ENCODE measurements at regions not wholly inside any gene's neighbourhood (a gene's known extent, or its start where the extent isn't known, plus 50 kb on each side); places are given as distances from the start of the nearest gene placed in this dataset.

GRCh38 chr4:124209626-124210025, 502.9 kb downstream of the ANKRD50 start:
- no peak overlapping the region for H3K27ac ChIP-seq (ENCODE audit: low read depth, low read length)
- H3K36me3 ChIP-seq (ENCODE audit: insufficient read depth, low read length): no peaks in the 10 kb centered on the region
- H3K4me3 ChIP-seq (ENCODE audit: low read depth, low read length): no peak overlapping the region
- no peaks in the 10 kb centered on the region for H3K27me3 ChIP-seq (ENCODE audit: insufficient read depth, low read length)
- no peaks in the 10 kb centered on the region for H3K79me2 ChIP-seq (ENCODE audit: control insufficient read depth, insufficient read depth, low read length, unreplicated experiment)
- peaks cover 12% of the 10 kb centered on the region for H3K4me1 ChIP-seq (ENCODE audit: control insufficient read depth, insufficient read depth, low read length, unreplicated experiment)
- H2AFZ ChIP-seq (ENCODE audit: low read length, unreplicated experiment): no peak overlapping the region

DNA sequence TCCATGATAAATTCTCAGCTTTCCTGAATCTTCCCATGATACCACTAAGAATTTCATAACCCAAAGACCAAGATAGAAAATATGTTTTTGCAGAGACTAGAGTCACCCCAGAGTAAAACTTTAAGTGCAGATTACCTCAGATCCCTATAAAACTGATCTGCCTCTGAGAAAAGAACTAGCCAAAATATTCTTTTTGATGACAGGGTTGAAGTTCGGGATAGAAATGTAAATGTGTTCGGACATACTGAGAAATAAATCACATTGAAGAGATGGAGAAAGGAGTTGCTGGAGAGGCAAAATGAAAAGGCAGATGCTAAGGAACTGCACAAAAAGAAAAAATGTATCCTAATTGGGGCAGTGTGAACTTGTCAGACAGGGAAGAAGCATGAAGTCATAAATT, 501.8 kb downstream of the ANKRD50 start:
- Histone ChIP-seq H3K36me3 (ENCODE audit: insufficient read depth, low read length) (no peaks in the 10 kb centered on the region), H3K4me3 (ENCODE audit: low read depth, low read length) (no peak overlapping the region), H2AFZ (ENCODE audit: low read length, unreplicated experiment) (no peak overlapping the region)

DNA sequence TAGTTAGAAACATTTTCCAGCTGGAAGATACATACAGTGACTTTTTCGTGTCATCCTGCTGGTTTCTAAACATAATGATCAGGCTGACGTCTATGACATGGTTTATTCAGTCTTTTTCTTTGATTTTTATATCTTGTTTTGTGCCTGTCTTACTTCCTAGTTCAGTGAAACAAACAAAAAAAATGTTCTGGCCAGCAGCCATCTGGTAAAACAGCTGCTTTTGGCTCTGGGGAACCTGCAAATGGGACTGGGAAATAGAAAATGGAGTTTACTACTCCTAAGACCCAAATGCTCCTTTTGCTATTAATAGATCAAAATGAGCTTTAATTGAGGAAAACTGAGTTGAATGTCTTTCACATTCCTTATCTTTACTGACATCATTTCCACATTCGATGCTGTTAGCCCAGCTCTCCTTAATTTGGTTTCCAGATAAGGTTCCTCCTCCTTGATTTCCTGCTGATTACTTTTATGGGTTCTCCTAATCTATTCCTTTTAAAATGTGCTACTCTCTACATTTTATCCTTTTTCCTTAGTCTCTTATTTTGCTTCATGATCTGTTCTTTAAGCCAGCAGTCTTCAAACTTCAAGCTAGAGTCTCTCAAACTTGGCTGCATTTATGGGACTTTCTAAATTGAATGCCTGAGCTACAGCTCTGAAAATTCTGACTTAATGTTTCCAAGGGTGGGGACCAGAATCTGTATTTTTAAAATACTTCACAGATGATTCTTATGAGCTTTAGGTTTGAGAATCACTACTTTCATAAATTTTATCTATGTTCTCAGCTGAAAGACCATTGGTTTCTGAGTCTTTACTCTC, 499.5 kb downstream of the ANKRD50 start:
- H2AFZ ChIP-seq (ENCODE audit: low read length, unreplicated experiment): peak overlapping the region; percentile 72

More for the DNA sequence above, 501.8 kb downstream of the ANKRD50 start:
- Histone ChIP-seq H3K79me2 (ENCODE audit: control insufficient read depth, insufficient read depth, low read length, unreplicated experiment) (no peaks in the 10 kb centered on the region), H3K27ac (ENCODE audit: low read depth, low read length) (no peak overlapping the region), H3K27me3 (ENCODE audit: insufficient read depth, low read length) (no peaks in the 10 kb centered on the region), H3K4me1 (ENCODE audit: control insufficient read depth, insufficient read depth, low read length, unreplicated experiment) (peaks cover 7% of the 10 kb centered on the region)

GRCh38 chr4:124219389-124219788, 493.1 kb downstream of the ANKRD50 start:
- H3K27me3 ChIP-seq (ENCODE audit: insufficient read depth, low read length): no peaks in the 10 kb centered on the region
- H3K79me2 ChIP-seq (ENCODE audit: control insufficient read depth, insufficient read depth, low read length, unreplicated experiment): no peaks in the 10 kb centered on the region
- H2AFZ ChIP-seq (ENCODE audit: low read length, unreplicated experiment): no peak overlapping the region
- H3K4me3 ChIP-seq (ENCODE audit: low read depth, low read length): no peak overlapping the region
- no peaks in the 10 kb centered on the region for H3K4me1 ChIP-seq (ENCODE audit: control insufficient read depth, insufficient read depth, low read length, unreplicated experiment)
- H3K36me3 ChIP-seq (ENCODE audit: insufficient read depth, low read length): no peaks in the 10 kb centered on the region
- no peak overlapping the region for H3K27ac ChIP-seq (ENCODE audit: low read depth, low read length)

More for the DNA sequence above, 499.5 kb downstream of the ANKRD50 start:
- Histone ChIP-seq H3K27me3 (ENCODE audit: insufficient read depth, low read length) (no peaks in the 10 kb centered on the region), H3K36me3 (ENCODE audit: insufficient read depth, low read length) (no peaks in the 10 kb centered on the region), H3K4me1 (ENCODE audit: control insufficient read depth, insufficient read depth, low read length, unreplicated experiment) (no peaks in the 10 kb centered on the region), H3K79me2 (ENCODE audit: control insufficient read depth, insufficient read depth, low read length, unreplicated experiment) (no peaks in the 10 kb centered on the region), H3K27ac (ENCODE audit: low read depth, low read length) (no peak overlapping the region), H3K4me3 (ENCODE audit: low read depth, low read length) (no peak overlapping the region)

DNA sequence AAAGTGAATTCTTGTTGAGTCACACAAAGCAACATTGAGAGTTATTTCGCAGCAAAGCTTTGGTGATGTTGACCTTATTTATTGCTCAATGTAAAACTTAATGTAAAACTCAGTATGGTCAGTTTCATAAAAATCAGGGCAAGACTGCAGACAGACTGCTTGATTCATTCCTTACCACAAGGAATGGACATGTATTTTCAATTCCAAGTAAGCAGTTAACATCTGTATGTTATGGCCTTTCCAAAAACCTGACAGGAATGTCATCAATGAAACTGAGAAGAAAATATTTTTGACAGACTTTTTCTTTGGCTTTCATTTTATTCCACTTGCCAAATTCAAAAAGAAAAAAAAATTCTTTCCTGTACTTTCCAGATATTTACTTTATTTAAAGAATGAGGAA, 488.3 kb downstream of the ANKRD50 start:
- Histone ChIP-seq H2AFZ (ENCODE audit: low read length, unreplicated experiment) (no peak overlapping the region), H3K4me3 (ENCODE audit: low read depth, low read length) (no peak overlapping the region), H3K27me3 (ENCODE audit: insufficient read depth, low read length) (no peaks in the 10 kb centered on the region), H3K27ac (ENCODE audit: low read depth, low read length) (no peak overlapping the region), H3K4me1 (ENCODE audit: control insufficient read depth, insufficient read depth, low read length, unreplicated experiment) (no peaks in the 10 kb centered on the region), H3K79me2 (ENCODE audit: control insufficient read depth, insufficient read depth, low read length, unreplicated experiment) (no peaks in the 10 kb centered on the region), H3K36me3 (ENCODE audit: insufficient read depth, low read length) (no peaks in the 10 kb centered on the region)

GRCh38 chr4:124227981-124228380, 484.6 kb downstream of the ANKRD50 start:
- no peaks in the 10 kb centered on the region for H3K4me1 ChIP-seq (ENCODE audit: control insufficient read depth, insufficient read depth, low read length, unreplicated experiment)
- no peak overlapping the region for H3K4me3 ChIP-seq (ENCODE audit: low read depth, low read length)
- no peaks in the 10 kb centered on the region for H3K79me2 ChIP-seq (ENCODE audit: control insufficient read depth, insufficient read depth, low read length, unreplicated experiment)
- no peak overlapping the region for H3K27ac ChIP-seq (ENCODE audit: low read depth, low read length)
- H3K27me3 ChIP-seq (ENCODE audit: insufficient read depth, low read length): no peaks in the 10 kb centered on the region
- no peak overlapping the region for H2AFZ ChIP-seq (ENCODE audit: low read length, unreplicated experiment)
- H3K36me3 ChIP-seq (ENCODE audit: insufficient read depth, low read length): no peaks in the 10 kb centered on the region

DNA sequence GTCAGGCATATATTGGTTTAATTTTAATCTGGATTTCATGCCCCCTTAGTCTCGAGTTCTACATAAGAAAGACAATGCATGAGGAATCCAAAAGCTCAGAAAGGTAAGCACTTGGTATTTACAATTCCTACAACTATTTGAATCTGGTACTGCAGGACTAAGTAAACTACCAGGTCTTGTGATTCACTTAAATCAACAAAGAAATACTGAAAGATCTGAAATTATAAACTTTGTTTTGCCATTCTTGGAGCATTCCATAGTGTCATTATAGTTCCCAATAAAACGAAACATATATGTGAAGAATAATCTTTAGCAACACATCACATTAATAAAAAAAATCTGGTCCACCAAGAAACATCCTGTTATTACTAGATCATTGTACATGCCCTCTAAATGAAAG, 482.3 kb downstream of the ANKRD50 start:
- Histone ChIP-seq H3K27me3 (ENCODE audit: insufficient read depth, low read length) (no peaks in the 10 kb centered on the region), H3K4me1 (ENCODE audit: control insufficient read depth, insufficient read depth, low read length, unreplicated experiment) (no peaks in the 10 kb centered on the region), H3K36me3 (ENCODE audit: insufficient read depth, low read length) (no peaks in the 10 kb centered on the region), H2AFZ (ENCODE audit: low read length, unreplicated experiment) (no peak overlapping the region), H3K79me2 (ENCODE audit: control insufficient read depth, insufficient read depth, low read length, unreplicated experiment) (no peaks in the 10 kb centered on the region), H3K4me3 (ENCODE audit: low read depth, low read length) (no peak overlapping the region), H3K27ac (ENCODE audit: low read depth, low read length) (no peak overlapping the region)

GRCh38 chr4:124234771-124235170, 477.8 kb downstream of the ANKRD50 start:
- no peak overlapping the region for H3K4me3 ChIP-seq (ENCODE audit: low read depth, low read length)
- no peaks in the 10 kb centered on the region for H3K4me1 ChIP-seq (ENCODE audit: control insufficient read depth, insufficient read depth, low read length, unreplicated experiment)
- no peaks in the 10 kb centered on the region for H3K36me3 ChIP-seq (ENCODE audit: insufficient read depth, low read length)
- no peak overlapping the region for H2AFZ ChIP-seq (ENCODE audit: low read length, unreplicated experiment)
- H3K27ac ChIP-seq (ENCODE audit: low read depth, low read length): no peak overlapping the region
- H3K27me3 ChIP-seq (ENCODE audit: insufficient read depth, low read length): no peaks in the 10 kb centered on the region
- H3K79me2 ChIP-seq (ENCODE audit: control insufficient read depth, insufficient read depth, low read length, unreplicated experiment): no peaks in the 10 kb centered on the region

DNA sequence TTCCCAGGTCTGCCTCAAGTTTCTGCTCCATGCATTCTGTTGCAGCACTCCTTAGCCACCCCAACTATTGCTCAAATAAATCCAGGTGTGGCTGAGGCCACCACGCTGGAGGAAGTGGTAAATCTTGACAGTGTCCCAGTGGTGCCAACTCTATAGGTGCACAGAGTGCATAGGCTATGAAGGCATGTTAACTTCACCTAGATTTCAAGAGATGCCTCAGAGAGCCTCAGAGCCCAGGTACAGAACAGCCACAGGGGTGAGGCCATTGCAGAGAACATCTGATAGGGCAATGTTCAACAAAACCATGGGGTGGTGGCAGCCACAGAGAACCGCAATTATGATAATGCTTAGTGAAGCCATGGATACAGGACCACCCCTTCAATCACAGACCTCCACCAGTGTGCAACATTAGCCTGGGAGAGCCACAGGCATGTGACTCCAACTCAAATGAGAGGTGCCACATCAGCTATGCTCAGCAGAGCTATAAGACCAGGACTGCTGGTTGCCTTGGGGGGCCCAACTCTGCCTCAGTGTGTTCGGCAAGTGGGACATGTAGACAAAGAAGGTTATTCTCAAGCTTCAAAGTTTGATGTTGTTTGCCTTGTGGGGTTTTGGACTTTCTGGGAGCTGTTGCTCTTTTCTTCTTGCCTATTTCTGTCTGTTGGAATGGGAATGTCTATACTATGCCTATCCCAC, 468.7 kb downstream of the ANKRD50 start:
- Histone ChIP-seq H3K36me3 (ENCODE audit: insufficient read depth, low read length) (no peaks in the 10 kb centered on the region), H3K4me3 (ENCODE audit: low read depth, low read length) (no peak overlapping the region), H3K27ac (ENCODE audit: low read depth, low read length) (no peak overlapping the region), H3K79me2 (ENCODE audit: control insufficient read depth, insufficient read depth, low read length, unreplicated experiment) (no peaks in the 10 kb centered on the region), H3K4me1 (ENCODE audit: control insufficient read depth, insufficient read depth, low read length, unreplicated experiment) (no peaks in the 10 kb centered on the region), H2AFZ (ENCODE audit: low read length, unreplicated experiment) (no peak overlapping the region), H3K27me3 (ENCODE audit: insufficient read depth, low read length) (no peaks in the 10 kb centered on the region)

DNA sequence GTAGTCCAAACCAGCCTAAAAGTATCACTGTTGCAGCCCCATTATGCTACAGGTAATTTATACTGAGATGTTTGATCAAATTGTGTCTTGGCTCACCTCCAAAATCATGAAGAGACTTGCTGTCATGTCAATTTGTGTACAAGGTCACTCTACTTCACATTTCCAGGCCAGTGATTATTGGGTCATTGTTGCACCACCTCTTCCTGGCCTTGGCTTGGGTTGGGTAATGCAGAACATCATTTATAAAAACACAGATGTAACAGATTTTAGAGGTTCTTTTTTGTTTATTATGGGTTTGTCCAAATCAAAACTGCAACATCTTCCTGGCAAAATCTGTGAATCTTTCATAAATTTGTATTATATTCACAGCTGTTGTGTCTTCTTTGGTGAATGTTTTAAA, 459.5 kb downstream of the ANKRD50 start:
- Histone ChIP-seq H3K79me2 (ENCODE audit: control insufficient read depth, insufficient read depth, low read length, unreplicated experiment) (no peaks in the 10 kb centered on the region), H3K27me3 (ENCODE audit: insufficient read depth, low read length) (no peaks in the 10 kb centered on the region), H2AFZ (ENCODE audit: low read length, unreplicated experiment) (no peak overlapping the region), H3K4me3 (ENCODE audit: low read depth, low read length) (no peak overlapping the region), H3K27ac (ENCODE audit: low read depth, low read length) (no peak overlapping the region), H3K36me3 (ENCODE audit: insufficient read depth, low read length) (no peaks in the 10 kb centered on the region), H3K4me1 (ENCODE audit: control insufficient read depth, insufficient read depth, low read length, unreplicated experiment) (no peaks in the 10 kb centered on the region)
